ENCODE measurements at regions not wholly inside any gene's neighbourhood (a gene's known extent, or its start where the extent isn't known, plus 50 kb on each side); places are given as distances from the start of the nearest gene placed in this dataset.

GRCh38 chr1:175881246-175881976, 138.0 kb upstream of the TNR start:
- DNase-seq = no peak
- Histone ChIP-seq H2AK5ac (ENCODE audit: insufficient read length, low read length) (no peak overlapping the region), H3K18ac (ENCODE audit: insufficient read length, low read depth, low read length) (no peak overlapping the region), H3K9ac (ENCODE audit: extremely low read depth, insufficient read length, low read length) (no peak overlapping the region), H2BK12ac (ENCODE audit: insufficient read length, low read depth, low read length) (no peak overlapping the region), H2BK20ac (ENCODE audit: low read depth, low read length, poor library complexity, severe bottlenecking) (no peak overlapping the region), H3K4ac (ENCODE audit: low read depth, low read length) (no peak overlapping the region), H3K79me2 (ENCODE audit: insufficient read depth, low read length) (no peaks in the 10 kb centered on the region), H3K27me3 (ENCODE audit: insufficient read depth, low read length) (peaks cover under 1% of the 10 kb centered on the region; the same call in 1 of the 2 replicates), H3K14ac (ENCODE audit: insufficient read depth, low read length) (no peak overlapping the region; the same call in 1 of the 2 replicates), H2BK15ac (ENCODE audit: low read depth, low read length) (no peak overlapping the region), H3T11ph (ENCODE audit: low read length) (no peak overlapping the region), H3K23ac (ENCODE audit: insufficient read length, low read depth, low read length) (no peak overlapping the region), H3K27ac (ENCODE audit: insufficient read length, low read depth, low read length) (no peak overlapping the region), H4K20me1 (ENCODE audit: control insufficient read depth, insufficient read depth, insufficient read length) (no peaks in the 10 kb centered on the region), H2BK5ac (ENCODE audit: insufficient read length, low read length) (no peak overlapping the region), H3K79me1 (ENCODE audit: insufficient read depth, low read depth, low read length, poor library complexity, severe bottlenecking) (no peaks in the 10 kb centered on the region), H2BK120ac (ENCODE audit: low read depth, low read length, poor library complexity, severe bottlenecking) (no peak overlapping the region), H4K5ac (ENCODE audit: insufficient read length, low read depth, low read length) (no peak overlapping the region), H3K56ac (ENCODE audit: insufficient read length, low read depth, low read length) (no peak overlapping the region), H3K9me3 (ENCODE audit: control insufficient read depth, low read depth, low read length) (no peaks in the 10 kb centered on the region), H3K4me2 (ENCODE audit: insufficient read depth, insufficient read length, low read length) (no peak overlapping the region), H4K91ac (ENCODE audit: insufficient read length, low read depth, low read length) (no peak overlapping the region), H4K8ac (replicated peaks; ENCODE audit: insufficient read length, low read depth, low read length) (no peak overlapping the region), H2AFZ (ENCODE audit: low read length) (no peak overlapping the region), H3K23me2 (ENCODE audit: insufficient read length, low read depth, low read length, poor library complexity, severe bottlenecking) (no peaks in the 10 kb centered on the region), H3K4me1 (ENCODE audit: insufficient read depth, low read length) (peaks cover 3% of the 10 kb centered on the region; the same call in 1 of the 2 replicates)
- H3K27me3 Mint-ChIP-seq (ENCODE audit: low read depth) = peaks cover 45% of the 10 kb centered on the region
- no peak overlapping the region for H3K4me3 Mint-ChIP-seq
- H3K27ac Mint-ChIP-seq = no peak overlapping the region
- no peaks in the 10 kb centered on the region; a peak in 1 of 5 replicates for H3K9me3 Mint-ChIP-seq
- no peaks in the 10 kb centered on the region for H3K36me3 Mint-ChIP-seq (ENCODE audit: insufficient read depth in 1 of 3, low read depth in 3 of 3)
- TF ChIP-seq CTCF (conservative IDR thresholded peaks at IDR 0.05) = no peak
- H3K4me1 Mint-ChIP-seq = peaks cover 10 to 11% of the 10 kb centered on the region in 2 experiments
- WGBS (ENCODE audit: extremely low coverage, insufficient read length, low lambda C conversion rate) = no CpG with 5 or more reads among the region's 8 CpGs

All from H9 (cell line).